Daoy (cell line): ENCODE measurements at regions not wholly inside any gene's neighbourhood (a gene's known extent, or its start where the extent isn't known, plus 50 kb on each side); places are given as distances from the start of the nearest gene placed in this dataset.
"Not testable (repeated sequence)": the region's sequence is repeated elsewhere in the genome, so short reads cannot be mapped to it uniquely, and the experiment has no call there.

Experiments
- DNase-seq: peaks from one replicate; pipeline ENCODE4 v3.0.0-alpha.2; 2015; ENCODE audit warnings: low read depth

DNA sequence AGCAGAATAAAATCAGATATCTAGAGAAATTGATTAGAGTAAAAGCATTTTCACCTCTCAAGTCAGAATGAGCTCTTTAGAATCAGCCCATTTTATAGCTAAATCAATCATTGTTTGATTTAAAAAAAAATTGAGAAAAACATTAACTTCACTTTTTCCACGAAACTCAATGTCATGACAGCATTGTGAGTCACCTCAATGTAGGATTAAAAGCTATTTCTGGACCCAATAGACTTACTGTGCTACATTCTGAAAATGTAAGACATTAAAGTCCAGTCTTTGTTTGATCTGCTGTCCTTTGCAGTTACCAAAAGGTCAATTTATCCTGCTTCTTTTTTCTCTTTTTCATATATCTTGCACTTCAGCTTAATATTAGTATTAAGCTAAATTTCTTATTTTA lies 519.4 kb upstream of the ZNF337 start:
- no peak for DNase-seq

GRCh38 chr20:26214991-26215390 lies 518.3 kb upstream of the ZNF337 start:
- DNase-seq, result peak; percentile 29

DNA sequence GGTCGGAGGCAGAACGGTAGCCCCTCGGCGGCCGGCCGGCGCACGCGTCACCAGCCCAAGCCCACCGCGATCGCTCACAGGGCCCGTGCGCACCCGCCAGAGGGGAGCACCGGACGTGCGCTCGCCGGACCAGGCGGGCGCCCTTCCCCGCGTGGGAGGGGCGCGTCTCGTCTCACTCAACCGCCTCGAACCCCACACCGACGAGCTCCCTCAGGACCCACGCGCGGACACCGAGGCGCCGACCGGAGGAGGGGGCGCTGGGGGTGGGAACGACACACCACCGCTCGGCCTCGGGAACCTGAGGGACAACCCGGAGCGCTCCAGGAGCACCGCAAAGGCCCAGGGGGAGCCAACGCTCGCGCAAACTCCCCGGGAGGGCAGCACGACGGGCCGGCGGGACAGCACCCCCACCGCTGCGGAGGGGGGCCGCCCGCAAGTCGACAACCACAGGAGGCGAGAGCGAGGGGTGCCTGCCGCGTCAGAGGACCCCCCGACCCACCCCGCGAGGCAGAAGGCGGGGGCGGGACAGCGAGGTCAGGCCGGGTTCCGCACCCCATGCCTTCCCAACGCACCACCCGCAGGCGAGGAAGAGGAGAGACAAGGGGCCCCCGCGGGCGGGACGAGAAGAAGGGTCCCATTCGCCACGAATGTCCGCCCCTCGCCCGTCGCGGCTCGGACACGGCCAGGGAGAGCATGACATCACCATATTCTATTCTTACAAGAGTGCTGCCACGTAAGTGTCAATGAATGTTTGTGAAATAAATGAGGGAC lies 512.7 kb upstream of the ZNF337 start:
- DNase-seq, result no peak

- DNase-seq, result no peak
Observed at GRCh38 chr20:26208296-26209091, 511.8 kb upstream of the ZNF337 start.

- DNase-seq, result not testable (repeated sequence)
Observed at GRCh38 chr20:26207967-26208295, 511.3 kb upstream of the ZNF337 start.

DNA sequence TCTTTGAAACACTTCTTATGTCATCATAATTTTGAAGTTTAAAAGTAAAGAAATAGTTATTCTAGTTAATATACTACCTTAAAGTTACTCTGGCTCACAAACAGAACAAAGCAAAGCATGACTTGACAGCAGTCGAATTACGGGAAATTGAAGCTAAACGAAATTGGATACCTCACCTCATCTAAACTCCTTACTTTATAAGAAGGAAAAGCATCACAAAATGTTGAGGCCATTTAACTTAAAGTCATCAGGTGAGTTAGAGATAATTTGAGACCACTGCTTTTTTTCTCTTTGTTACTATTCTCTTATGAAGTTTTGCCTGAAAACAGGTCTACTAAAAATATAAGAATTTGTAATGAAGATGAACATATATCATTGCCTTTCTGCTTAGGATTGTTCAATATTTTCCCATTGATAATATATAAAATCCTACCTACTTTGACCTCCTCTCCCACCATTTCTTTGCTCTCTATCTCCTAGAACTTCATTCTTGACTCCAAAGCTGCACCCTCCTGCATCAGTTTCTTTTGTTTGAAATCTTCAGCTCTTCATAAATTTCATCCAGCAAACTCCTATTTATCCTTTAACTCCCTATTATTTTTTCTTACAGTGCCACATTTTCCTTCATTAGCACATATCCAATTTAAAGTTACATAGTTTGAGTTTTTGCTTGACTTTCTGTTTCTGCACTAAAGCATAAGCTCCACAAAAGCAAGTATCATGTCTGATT lies 510.7 kb upstream of the ZNF337 start:
- no peak for DNase-seq

- DNase-seq, result no peak
Observed at GRCh38 chr20:26205350-26205749, 508.7 kb upstream of the ZNF337 start.

DNA sequence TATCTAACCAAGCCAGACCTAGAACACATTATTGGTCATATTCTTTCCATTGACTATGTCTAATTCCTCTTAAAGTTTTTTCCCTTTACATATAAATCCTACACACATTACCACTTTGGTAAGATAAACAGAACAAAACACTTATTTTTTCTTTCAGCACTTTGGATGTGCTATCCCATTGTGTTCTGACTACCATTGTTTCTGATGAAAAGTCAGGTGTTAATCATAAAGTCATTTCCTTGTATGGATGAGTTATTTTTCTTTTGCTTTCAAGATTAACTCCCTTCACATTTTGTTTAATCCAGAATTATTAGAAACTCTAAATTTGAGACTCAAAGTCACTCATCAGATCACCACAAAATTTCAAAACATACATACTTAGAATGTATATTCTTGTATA lies 504.4 kb upstream of the ZNF337 start:
- not testable (repeated sequence) for DNase-seq

DNA sequence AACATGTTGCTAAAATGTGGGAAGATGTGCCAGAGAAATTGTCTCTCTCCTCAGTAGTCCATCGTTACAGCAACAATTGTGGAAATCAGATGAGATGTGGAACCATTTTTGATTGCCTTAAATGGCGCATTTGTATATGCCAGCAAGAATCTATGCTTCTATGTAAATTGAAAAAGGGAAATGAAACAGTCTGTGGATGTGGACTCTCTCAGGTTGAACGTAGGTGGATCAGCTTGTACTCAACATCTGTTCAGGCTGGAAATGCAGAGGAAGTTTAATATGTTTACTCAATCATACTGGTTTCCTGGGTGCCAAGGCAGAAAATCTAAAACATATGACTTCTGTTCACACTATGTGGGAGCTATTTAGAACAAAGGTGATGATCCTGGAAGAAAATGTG lies 490.7 kb upstream of the ZNF337 start:
- DNase-seq, result not testable (repeated sequence)

DNA sequence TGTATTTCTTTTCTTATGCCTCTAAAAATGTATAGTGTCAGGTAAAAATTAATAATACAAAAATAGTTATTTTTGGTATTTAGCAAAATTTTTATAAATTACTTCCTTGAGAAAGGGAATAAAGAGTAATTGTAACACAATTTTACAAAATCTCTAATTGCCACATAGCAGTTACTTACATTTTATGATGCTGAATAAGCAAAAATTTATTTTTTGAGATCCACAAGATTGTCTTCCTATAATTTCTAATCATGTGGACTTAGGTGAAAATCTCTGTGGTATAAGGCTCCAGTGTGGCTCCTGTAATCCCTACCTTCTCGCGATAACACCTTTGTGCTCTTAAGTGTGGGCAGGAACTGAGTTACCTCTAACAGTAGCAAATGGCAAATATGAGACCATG lies 487.1 kb upstream of the ZNF337 start:
- not testable (repeated sequence) for DNase-seq

- DNase-seq, result not testable (repeated sequence)
Observed at GRCh38 chr20:26181364-26181763, 484.7 kb upstream of the ZNF337 start.

GRCh38 chr20:26171875-26172274 lies 475.2 kb upstream of the ZNF337 start:
- not testable (repeated sequence) for DNase-seq

DNA sequence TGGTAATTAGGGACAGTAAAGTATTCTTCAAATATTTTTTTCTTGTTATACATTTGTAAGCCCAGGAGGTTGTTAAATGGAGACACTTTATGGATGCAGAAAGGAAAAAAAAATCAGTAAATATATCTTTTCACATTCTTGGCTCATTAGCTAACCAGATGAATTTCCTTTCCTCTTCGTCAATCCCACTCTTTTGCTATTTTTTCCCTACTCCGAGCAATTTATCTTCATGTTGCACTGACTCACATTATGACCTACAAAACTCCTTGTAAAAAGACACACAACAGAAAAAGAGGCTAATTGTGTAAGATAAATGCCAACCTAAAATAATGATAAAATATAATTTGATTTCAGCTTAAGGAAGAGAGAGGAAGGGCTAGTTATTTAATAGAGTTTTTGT lies 472.9 kb upstream of the ZNF337 start:
- DNase-seq, result peak; percentile 11

GRCh38 chr20:26167499-26167898 lies 470.8 kb upstream of the ZNF337 start:
- DNase-seq, result peak; percentile 15

GRCh38 chr20:26163890-26164289 lies 467.2 kb upstream of the ZNF337 start:
- DNase-seq, result peak; percentile 65

- not testable (repeated sequence) for DNase-seq
Observed at GRCh38 chr20:26163151-26163550, 466.5 kb upstream of the ZNF337 start.

DNA sequence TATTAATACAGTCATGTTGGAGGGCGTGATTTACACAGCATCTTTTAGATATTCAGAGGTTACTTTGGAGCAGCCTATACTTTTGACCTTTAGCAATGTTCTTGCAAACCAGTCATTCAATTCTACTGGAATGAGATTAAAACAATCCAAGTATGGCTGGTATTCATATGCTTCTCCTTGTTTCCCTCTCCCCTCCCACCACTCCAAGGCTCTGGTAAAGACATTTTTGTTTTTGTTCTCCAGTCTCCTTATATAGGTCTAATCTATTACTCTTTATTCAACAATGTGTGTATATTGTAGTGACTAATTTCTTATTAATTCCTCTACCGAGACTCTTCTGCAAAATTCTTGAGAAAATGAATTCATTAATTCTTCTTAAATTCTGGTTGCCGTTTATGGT lies 465.1 kb upstream of the ZNF337 start:
- DNase-seq, result not testable (repeated sequence)

GRCh38 chr20:26160916-26161315 lies 464.3 kb upstream of the ZNF337 start:
- not testable (repeated sequence) for DNase-seq

- no peak for DNase-seq
Observed at GRCh38 chr20:26154224-26154623, 457.6 kb upstream of the ZNF337 start.

GRCh38 chr20:26135325-26136110 lies 438.9 kb upstream of the ZNF337 start:
- DNase-seq, result peak; percentile 16

DNA sequence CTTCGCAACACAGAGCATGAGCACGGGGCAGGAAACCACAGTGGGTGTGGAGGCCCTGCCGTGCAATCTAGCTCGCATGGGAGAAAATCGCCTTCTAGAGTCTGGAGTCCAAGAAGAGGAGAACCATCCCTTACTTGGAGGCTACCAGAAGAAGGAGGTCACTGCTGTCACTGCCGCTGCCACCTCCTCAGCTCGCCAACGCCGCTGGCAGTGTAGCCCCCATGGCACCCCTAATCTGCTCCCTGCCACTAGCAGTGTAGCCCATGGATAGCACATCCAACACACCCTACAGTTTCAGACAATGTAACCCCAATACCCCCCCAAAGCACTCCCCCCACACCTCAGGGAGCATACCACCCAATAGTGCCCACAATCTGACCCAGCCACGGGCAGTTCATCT lies 438.0 kb upstream of the ZNF337 start:
- no peak for DNase-seq

DNA sequence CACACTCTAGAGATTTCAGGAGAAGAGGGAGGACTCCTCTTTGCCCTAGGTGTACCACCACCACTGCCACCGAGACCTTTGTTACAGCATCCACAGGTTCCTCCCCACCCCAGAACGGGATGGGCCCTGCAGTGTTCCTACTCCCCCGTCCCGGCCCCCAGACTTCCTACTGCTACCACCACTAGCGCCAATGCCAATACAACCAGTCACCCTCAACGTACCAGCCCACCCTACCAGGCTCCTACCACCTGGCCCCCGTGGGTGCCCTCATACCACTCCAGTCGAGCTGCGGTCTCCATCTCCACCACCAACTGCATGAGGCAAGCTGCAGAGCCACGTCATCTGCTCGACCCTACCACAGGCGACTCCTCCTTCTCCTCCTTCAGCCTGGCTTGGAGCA lies 437.1 kb upstream of the ZNF337 start:
- DNase-seq, result peak; percentile 6
